ENCODE measurements at regions not wholly inside any gene's neighbourhood (a gene's known extent, or its start where the extent isn't known, plus 50 kb on each side); places are given as distances from the start of the nearest gene placed in this dataset.

DNA sequence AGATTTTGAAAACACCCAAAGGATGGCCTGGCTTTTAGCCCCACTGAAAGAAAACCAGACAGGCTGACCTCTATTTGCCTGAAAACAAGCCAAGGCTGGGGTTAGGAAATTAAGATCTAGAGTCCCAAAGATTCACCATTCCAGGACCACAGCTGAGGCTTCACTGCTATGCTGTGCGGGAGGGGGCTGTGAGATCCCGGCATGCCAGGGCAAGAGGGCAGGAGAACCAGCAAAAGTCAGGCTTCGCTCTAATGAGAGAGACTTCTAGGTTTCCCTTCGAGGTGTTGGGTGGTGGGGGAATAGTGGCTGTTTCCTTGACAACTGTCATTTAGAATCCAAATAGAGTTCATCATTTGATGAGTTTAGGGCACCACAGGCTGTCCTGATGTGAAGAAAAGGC is 152.9 kb upstream of the NFIB start:
- no peak for DNase-seq (ENCODE audit: low spot score)

DNA sequence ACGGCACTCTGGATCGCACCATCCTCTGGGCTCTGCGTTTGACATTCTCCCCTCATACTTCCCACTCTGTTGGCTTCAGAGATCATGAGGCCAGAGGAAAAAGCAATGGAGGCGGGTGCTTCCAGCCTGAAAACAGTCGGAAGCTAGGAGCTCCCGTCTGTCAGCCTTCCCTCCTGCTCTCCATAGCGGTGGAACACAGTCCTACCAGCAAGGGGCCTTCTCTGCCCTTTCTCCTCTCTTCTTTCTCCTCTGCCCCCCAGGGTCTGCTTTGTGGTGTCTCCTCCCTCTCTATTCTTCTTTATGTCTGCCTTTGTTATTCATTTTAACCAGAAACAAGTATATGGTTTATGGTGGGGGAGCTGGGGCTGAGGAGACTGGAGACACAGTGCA is 152.5 kb upstream of the NFIB start:
- DNase-seq (ENCODE audit: low spot score), result no peak

DNA sequence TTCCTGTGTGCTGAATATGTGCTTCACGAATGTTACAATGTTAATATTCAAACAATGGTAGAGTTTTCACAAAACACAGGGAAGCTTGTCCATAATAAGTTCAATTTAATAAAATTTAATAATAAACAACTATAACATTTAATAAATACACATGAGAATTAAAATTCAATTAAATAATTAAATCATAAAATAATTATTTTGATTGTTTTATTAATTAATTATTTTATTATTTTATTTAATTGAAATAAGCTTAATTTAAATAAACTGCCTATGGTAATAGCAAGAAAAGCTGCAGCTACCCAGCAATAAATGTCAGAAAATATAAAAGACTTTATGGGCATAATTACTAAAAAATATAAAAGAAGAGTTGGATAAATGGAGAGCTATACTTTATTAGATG is 149.0 kb upstream of the NFIB start:
- DNase-seq (ENCODE audit: low spot score), result no peak

DNA sequence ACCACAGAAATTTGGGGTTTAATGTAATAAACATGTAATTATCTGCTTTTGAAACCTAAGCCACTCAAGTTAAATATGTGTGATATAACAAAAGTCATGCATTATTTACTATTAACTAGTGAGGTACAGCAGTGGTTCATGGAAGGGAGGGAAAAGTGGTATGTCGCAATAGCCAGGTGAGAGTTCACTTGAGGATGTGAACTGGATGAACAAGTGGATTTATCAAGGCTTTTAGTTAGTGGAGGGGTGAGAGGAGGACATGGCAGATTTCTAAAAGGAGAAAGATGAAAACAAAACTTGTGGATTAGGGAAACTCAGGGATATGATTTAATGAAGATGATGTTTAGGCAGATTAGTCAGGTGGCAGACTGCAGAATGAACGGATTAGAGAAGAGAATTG is 141.3 kb upstream of the NFIB start:
- no peak for DNase-seq (ENCODE audit: low spot score)

DNA sequence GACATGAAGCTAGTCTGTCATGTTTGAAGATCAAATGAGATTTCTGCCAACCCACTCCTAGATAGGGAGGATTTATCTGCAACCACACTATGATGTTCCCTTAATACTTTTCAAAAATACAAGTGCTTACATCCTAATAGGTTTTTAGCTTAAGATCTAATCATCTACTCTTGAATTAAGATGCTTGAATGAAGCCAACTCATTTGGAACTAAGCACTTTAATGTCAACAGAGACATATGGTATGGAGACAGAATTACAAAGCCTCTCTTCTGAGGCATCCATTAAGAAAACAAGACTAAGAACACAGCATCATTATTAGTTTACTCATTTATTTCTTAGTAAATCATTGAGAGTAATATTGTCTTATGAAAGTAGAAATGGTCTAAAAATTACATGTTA is 139.3 kb upstream of the NFIB start:
- DNase-seq (ENCODE audit: low spot score), result no peak

DNA sequence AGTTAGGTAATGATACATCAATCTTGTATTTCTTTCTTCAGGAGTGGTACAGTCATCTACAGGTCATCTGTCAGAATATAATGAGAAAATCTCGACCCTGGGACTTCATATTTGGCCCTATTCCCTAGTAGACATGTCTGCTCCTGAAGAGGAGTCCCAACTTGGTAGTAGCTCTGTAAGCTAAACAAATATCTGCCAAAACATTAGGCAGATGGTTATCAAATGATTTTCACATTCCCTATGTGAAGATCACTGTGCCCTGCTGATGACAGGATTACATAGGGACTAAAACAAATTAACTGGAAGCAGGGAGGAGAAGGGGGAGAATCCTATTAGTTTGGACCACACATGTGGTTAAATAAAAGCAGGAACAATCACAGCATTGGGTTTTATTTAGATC is 138.6 kb upstream of the NFIB start:
- DNase-seq (ENCODE audit: low spot score), result no peak

DNA sequence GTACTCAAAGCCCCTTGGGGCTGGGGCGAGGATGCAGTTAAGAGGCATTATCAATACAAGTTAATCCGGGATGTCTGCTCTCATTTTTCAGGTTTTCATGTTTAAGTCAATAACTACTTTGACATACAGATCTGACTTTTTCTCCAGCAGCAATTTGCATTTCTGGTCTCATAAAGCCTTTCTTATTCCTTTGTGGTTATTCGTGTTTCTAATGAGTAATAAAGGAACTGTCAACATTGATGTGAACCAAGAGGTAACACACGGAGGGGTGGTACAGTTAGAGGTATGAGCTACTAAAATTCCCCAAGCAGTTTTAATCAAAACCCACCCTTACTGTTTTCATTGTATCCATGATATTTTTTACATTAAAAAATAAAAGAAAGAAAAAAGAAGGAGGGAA is 138.0 kb upstream of the NFIB start:
- DNase-seq (ENCODE audit: low spot score), result no peak

DNA sequence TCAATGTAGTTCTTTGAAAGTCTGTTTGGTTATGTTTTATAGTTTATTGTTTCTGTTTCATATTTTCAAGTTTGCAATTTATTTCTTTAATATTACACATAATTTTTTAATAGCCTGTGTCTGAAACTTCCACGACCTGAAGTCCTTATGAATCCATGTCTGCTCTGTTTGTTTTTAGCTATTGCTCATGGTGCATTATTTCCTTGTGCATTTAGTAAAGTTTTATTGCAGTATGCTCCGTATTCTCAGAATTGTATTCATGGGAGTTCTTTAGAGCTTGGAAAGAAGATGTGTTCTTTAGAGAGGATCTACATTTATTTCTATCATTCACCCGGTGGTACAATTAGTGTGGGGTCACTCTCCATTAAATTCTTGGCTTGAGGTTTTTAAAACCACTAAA is 133.2 kb upstream of the NFIB start:
- DNase-seq (ENCODE audit: low spot score), result no peak

DNA sequence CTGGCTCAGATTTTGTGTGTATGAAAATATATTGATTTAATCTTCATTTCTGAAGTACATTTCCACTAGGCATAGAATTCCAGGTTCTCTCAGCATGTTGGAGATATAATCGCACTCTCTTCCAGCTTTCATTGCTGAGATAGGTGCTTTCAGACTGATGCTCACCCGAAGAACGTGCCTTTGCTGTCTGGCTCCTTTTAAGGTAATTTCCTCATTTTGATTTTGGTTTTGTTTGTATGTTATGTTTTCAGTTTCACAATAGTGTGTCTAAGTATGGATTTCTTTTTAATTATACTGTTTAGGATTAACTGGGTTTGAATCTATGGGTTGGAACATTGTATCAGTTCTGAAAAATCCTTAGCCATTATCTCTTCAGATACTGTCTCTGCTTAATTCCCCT is 132.0 kb upstream of the NFIB start:
- no peak for DNase-seq (ENCODE audit: low spot score)

DNA sequence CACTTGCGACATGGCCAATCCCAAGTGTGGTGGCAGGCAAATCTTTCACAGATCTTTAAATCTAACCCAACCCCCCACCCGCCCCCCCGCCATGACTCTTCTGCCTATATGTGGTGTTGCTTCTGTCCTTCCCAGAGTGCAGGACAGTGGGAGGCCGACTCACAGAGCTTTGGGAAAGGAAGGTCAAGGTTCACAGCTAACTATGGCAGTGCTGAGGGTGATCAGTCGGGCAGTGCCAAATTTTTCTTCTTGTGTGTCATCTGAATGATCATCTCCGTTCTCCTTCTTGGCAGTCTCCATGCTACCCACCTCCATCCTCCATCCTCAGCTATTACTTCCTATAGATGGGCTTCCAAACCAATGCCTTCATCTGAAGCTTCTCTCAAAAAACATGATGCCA is 129.0 kb upstream of the NFIB start:
- DNase-seq (ENCODE audit: low spot score), result no peak

DNA sequence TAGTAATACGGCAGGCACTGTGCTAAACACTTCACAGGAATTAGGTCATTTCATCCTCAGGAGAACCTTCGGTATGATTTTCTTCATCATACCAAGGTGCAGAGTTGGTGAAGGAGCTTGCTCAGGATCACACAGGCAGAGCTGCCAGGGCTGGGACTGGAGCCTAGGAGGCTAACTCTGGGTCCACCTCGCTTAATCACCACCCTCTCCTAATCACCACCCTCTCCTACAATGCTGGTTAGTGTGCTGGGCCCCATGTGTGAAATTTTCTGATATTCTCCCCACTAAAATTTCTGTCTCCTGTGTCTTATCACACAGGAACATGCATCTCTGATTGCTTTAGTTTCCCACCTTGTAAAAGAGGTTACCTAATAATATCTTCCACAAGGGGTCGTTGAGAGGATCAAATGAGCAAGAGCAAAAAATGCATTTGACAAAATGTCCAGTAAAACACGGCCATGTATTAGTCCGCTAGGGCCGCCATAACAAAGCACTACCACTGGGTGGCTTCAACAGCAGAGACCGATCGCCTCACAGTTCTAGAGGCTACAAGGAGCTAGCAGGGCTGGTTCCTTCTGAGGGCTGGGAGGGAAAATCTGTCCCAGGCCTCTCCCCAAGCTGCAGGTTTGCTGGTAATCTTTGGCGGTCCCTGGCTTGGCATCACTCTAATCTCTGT is 128.2 kb upstream of the NFIB start:
- no peak for DNase-seq (ENCODE audit: low spot score)

DNA sequence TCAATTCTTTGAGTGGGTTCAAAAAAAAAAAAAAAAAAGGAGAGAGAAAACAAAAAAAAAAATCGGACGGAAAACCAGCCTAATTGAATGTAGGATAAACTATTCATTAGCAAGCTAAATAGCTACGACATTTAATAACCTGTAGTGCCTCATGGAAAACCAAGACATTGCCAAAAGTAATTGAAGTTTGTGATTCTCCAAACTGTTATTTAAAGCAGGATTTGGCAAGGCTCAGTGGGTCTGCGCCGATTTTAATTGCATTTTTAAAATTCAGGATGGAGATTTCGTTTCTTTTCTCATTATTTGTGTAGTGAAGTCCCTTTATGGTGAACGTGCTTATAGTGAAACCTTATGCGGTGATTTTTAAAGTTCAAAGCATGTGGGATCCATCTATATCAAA is 127.2 kb upstream of the NFIB start:
- no peak for DNase-seq (ENCODE audit: low spot score)

DNA sequence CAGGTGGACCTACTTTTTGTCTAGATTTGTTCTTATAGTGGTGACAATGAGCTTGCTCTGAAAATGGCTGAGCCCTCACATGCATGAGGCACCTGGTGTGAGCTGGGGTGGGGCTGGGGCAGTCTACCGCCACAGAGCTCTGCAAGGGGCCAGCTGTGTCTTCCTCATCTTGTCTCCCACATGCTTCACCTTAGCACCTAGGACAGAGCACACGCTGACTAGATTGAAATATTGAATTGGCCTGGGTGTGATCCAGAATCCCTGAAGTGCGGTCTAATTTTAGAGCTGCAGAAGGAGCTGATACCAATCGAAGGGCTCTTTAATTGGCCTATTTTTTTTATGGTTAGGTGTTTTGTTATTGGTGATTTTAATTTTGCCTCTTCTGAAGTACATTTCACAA is 126.1 kb upstream of the NFIB start:
- DNase-seq (ENCODE audit: low spot score), result no peak

DNA sequence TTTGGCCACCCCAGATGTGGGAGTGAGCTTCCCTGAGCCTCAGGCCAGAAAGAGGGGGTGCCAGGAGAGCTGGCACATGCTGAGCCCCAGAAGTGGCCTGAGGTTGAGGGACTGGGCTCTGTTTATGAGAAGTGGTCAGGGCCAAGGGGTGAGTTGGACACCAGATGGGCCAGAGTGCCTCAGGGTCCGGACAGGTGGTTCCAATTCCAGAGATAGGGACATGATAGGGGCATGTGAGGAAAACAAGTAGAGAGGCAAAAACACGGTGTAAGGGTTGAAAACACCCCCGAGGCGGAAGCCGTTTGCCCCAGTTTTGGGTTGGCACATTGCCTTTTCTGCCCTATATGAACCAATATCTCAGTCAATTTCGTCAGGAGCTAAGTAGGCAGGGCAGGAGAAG is 125.6 kb upstream of the NFIB start:
- DNase-seq (ENCODE audit: low spot score), result no peak

DNA sequence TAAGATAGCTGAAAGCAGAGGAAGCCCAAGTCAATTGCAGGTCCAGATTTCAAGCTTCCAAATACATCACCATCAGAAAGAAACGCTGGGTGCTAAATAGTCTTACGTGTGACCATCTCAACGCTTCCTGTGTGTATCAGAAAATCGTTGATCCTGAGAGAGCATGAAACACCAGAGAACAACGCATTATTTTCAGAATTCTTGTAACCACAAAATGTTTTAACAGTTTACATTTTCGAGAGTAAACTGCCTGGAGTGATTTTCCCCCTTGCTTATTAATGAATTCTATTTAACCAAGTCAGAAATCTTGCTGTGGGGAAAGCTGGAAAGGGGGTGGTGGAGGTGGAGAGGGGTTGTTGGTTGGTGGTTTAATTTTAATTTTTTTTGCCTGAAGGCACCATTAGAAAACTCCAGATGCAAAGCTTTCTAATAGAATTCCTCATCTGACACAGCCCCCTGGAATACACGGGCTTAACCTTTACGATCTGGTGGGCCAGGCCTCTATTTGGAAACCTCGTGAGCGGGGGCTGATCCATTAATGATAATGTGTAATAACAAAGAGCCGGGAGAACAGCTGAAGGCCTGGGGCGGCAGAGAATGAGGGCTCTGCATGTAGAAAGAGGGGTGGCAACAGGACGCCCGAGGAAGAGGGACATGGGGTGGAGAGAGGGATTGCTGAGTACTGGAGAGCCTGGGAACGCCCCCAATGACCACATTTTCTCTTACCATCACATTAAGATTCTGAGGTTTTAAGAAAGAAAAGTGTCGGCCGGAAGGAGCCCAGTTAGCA is 124.5 kb upstream of the NFIB start:
- no peak for DNase-seq (ENCODE audit: low spot score)

DNA sequence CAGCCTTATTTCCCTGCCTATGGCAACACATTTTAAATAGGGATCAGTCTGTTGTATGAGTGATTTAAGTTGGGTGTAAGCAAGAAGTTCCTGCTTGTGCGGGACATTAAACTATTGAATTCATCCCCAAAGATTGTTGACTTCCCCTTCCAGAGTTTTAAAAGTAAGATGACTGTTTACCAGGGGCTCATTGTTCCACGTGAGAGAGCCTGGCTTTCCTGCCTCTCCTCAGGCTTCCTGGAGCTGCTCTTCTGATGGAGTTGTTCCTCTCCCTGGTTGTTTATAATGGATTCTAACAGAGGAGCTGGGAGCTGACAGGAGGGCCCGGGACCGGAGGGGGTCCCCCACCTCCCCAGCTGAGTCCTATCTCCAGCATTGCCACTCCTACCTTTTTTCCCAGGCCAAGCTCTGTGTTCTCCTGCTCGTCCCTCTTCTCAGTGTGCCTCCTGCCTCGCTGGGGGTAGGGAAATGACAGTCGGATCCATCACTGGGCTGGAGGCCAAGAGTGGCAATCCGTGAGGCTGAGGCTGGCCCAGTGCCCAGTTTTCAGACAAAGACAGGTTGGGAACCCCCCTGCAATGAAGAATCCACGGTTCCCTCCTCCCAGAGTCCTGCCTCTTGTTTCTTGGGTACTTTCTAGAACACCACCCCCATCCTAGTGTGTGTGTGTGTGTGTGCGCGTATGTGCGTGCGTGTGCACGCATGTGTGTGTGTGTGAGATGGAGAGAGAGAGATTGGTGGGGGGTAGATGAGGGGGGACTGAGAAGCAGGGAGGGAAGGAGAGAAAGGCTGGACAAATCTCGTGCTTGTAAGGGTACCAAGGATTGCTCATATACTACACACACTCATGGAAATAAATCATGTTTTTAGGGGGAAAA is 123.7 kb upstream of the NFIB start:
- no peak for DNase-seq (ENCODE audit: low spot score)

DNA sequence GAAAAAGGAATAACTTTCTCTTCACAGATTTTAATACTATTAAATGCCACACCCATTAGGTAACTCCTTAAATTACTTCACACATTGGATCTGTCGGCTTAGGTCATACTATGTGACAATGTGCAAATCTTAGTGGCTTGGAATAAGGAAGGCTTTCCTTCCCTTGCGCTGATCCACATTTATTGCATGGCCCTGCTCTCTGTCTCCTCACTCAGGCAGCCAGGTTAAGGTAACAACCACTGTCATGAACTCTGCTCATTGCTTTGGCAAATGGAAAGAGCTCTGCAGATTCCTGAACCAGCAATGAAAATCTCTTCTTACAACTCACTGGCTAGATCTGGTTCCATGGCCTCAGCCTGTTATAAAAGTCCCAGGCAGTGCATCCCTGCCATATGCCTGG is 121.9 kb upstream of the NFIB start:
- no peak for DNase-seq (ENCODE audit: low spot score)

DNA sequence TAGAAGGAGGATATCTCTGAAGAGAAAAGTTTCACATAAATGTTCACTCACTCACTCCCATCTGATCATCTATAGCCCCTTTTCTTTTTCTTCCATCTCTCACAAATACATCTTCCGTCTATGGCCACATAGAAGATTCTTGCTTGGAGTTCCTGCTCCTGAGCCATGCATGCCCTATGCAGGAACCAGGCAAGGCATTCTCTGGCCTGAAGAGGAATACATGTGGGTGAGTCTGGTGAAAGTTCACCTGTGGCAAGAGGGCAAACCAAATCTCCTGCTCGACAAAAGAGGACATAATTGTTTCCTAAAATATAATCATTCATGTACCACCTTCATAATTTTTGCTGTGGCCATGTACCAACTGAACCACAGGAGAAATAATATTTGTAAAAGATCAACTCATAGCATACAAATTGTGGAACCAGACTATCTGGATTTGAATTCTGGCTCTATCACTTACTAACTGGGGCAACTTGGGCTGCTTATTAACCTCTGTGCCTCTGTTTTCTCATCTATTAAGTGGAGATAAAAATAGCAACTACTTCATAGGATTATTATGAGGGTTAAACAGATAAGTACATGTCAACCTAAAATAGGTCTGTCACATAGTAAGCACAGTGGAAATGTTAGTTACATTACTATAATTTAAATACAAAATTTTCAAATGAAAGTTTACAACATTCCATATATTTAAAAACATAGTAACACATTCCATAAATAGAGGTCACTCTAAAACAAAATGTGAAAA is 121.2 kb upstream of the NFIB start:
- no peak for DNase-seq (ENCODE audit: low spot score)

DNA sequence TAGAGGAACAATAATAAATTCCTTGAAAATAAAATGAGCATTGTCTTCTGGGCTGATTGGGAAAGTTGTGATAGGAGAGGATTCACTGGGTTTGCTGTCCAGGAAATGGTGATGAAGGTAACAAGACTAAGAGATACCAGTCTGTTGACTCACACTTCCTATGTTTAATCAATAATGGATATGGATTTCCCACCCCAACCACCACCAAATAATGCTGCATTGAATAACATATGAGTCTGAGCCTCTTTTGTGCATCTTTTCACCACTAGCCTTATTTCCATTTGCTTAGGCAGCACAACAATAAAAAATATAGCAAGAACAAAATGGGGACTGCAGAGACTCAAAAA is 120.2 kb upstream of the NFIB start:
- DNase-seq (ENCODE audit: low spot score), result no peak

DNA sequence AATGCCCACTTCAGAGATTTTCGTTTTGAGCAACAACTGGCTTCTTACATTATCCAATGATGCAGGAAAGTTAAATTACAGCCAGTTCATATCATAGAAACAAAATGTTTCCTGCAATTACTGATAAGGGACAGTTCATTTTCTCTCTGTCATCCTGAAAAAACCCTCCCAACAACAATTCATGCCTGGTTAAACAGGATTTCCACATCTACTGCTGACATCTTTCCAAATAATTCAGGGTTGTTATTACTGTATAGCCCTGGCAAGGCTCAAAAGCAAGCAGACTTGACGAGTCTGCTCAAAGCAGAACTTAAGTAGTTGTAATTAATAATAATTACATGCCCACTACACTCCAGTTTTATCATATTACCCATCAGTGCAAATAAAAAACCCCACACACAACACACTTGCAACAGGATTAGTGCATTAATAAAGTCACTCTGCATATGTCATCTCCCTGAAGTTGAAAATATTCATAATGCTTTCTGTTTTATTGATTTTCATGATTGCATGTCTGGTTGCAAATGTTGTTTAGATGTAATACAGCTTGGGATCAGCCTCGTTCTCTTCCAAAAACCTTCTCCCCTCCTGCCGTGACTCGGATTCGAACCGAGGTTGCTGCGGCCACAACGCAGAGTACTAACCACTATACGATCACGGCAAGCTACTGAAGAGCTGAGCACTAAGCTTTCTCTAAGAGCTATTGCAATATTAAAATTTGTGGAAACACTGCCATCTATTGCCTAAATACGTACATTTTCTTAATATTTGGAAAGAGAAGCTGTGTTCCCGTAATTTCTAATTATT is 119.6 kb upstream of the NFIB start:
- no peak for DNase-seq (ENCODE audit: low spot score)

DNA sequence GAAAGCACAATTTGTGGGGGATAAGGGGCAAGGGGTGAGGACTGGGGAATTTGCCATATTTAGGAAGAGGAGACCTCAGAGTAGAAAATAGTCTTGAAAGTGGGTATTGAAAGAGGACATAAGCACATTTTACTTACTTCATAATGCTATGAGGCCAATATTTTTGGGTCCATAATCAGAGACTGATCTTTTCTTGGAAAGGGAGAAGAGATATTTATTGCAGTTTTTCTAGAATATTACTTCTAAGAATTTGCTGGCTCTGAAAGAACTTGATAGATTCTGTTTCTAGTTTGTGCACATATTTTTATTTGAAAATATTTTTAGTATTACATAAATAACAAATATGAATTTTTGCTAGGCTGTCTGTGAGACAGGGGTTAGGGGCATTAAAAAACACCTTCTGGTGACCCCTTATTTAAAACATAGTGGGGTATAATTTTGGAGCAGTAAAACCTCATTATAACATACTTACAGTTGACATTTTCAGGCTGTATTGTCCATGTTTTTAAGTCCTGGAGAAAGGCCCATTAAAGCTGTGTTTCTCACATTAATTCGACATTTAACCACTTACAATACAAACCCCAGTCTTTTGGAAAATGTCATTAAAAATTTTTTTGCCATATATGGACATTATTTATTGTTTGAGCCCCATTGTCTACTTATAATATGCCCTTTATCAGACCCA is 118.9 kb upstream of the NFIB start:
- no peak for DNase-seq (ENCODE audit: low spot score)
